Activated T-cell treated with anti-CD3 and anti-CD28 coated beads, Interleukin-2, amount 50 U/mL, for 48 hours (primary cell): ENCODE measurements at regions not wholly inside any gene's neighbourhood (a gene's known extent, or its start where the extent isn't known, plus 50 kb on each side); places are given as distances from the start of the nearest gene placed in this dataset.
"Not testable (repeated sequence)": the region's sequence is repeated elsewhere in the genome, so short reads cannot be mapped to it uniquely, and the experiment has no call there.

Experiments used
- DNase-seq, 2 experiments: peaks; one replicate each; pipeline ENCODE4 v3.0.0-alpha.2; 2020

DNA sequence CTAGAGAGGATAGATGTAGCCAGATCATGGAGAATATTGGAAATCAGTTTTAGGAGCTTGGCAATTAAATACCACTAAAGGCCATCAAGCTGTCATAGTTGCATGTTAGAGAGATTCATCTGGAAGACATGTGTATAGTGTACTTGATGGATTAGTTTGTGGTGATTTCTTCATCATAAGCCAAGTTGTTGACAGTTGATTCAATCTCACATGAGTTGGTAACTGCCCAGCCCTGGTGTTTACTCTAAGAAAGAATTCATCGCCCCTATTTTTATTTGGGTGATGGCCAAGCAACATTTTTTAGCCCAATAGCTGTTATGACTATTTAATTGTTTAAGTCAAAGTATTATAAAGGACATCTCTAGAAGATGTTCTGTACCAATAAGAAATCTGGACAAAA lies 737.6 kb downstream of the PLA2G4A start:
- DNase-seq = no peak

DNA sequence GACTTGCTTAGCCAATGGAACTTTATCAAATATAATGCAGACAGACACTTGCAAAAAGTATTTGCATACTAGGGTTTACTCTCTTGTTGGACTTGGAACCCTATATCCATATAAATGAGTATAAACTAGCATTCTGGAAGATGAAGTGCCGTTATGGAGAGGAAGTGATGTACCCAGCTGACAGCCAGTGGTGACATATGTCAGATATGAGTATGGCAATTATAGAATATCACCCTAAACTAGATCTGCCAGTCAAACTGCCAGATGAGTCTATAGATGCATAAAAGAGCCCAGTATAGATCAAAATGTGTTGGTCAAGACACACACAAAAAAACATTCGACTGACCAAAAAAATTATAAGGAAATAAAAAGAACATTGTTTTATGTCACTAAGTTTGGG lies 739.3 kb downstream of the PLA2G4A start:
- DNase-seq = no peak

DNA sequence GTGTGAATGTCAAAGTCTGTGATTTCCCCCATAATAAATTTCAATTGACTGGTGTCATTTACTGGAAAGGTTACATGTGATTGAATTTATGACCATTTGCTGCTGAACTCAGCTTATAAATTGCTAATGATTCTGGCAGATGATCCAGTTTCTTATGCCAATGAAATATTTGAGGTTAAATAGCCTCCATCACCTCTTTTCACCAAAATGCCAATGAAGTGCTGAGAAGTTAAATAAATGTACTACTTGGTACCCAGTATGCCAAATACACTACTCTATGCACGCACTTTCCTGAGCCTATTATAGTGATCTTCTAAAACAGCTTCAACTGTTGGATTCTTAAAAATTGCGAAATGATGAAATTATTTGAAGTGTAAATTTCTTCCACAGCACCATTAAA lies 741.4 kb downstream of the PLA2G4A start:
- no peak for DNase-seq

DNA sequence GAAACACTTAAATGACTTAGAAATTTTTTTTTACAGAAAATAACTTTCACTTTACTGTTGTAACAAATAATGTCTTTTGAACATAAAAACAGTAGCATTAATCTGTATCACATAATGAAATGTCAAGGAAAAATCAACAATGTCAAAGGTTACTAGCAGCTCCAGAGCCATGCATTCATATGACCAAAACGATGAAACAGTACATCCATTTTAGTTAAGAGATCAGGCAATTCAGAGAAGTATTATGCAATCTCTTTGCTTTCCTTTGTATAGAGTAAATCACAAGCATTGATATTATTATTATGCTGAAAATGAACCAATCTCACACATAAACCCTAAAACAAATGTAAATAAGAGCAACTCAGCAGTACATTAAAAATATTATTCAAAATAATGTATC lies 748.9 kb downstream of the PLA2G4A start:
- DNase-seq = no peak

DNA sequence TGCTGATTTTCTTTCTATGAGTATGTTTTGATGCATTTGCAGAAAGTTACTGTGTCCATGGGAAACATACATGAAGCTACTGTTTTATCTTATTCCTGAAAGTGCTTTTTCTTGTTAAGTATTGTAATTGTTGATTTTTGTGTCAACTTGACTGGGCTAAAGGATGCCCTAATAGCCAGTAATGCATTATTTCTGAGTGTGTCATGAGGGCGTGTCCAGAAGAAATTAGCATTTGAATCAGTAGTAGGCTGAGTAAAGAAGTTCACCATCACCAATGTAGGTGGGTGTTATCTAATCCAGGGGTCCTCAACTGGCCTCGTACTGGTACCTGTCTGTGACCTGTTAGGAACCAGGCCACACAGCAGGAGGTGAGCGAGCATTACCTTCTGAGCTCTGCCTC lies 760.2 kb downstream of the PLA2G4A start:
- DNase-seq = no peak

DNA sequence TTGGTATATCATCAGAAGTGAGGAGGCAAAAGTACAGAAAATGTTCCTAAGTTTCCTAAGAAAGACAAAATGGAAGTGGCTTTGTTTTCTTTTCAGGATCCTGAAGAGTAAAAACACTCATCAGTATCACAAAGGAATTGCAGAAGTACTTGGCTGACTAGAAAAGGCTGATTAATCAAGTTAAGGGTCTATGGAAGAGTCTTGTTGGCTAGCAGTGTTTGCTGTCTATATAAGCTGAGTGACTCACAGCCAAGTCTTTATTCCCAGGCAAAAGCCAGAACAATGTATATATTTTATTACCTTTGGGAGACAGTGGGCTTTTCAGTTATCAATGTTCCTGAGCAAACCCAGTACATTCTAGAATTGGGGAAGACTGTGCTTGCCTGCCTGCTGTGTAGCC lies 777.0 kb downstream of the PLA2G4A start:
- no peak for DNase-seq

DNA sequence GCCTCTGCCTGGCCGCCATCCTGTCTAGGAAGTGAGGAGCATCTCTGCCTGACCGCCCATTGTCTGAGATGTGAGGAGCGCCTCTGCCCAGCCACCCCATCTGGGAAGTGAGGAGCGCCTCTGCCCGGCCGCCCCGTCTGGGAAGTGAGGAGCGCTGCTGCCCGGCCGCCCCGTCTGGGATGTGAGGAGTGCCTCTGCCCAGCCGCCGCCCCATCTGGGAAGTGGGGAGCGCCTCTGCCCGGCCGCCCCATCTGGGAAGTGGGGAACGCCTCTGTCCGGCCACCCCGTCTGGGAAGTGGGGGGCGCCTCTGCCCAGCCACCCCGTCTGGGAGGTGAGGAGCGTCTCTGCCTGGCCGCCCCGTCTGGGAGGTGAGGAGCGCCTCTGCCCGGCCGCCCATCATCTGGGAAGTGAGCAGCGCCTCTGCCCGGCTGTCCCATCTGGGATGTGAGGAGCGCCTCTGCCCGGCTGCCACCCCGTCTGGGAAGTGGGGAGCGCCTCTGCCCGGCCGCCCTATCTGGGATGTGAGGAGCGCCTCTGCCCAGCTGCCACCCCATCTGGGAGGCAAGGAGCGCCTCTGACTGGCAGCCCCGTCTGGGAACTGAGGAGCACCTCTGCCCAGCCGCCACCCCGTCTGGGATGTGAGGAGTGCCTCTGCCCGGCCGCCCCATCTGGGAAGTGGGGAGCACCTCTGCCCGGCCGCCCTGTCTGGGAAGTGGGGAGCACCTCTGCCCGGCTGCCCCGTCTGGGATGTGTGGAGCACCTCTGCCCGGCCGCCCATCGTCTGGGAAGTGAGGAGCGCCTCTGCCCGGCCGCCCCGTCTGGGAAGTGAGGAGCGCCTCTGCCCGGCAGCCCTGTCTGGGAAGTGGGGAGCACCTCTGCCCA lies 787.3 kb downstream of the PLA2G4A start:
- not testable (repeated sequence) for DNase-seq

DNA sequence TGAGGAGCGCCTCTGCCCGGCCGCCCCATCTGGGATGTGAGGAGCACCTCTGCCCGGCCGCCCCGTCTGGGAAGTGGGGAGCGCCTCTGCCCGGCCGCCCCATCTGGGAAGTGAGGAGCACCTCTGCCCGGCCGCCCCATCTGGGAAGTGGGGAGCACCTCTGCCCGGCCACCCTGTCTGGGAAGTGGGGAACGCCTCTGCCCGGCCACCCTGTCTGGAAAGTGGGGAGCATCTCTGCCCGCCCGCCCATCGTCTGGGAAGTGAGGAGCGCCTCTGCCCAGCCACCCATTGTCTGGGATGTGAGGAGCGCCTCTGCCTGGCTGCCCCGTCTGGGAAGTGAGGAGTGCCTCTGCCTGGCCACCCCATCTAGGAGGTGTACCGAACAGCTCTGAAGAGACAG lies 788.1 kb downstream of the PLA2G4A start:
- not testable (repeated sequence) for DNase-seq

DNA sequence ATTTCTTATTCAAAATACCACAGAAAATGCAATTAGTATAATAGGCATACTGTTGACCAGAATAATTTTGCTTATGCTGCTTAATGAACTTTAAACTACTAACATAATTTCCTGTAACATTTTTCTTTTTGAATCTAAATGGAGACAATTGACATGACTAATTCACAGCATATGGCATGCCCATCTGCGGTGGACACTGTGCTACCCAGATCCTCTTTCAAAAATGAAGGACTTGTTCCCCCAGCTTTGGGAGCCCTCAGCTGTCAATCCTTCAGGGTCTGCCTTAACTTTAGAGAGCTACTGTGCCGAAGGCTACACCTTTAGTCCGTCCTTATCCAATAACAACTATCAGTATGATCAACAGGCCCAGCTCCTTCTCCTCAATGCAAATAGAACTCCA lies 789.0 kb downstream of the PLA2G4A start:
- no peak for DNase-seq

DNA sequence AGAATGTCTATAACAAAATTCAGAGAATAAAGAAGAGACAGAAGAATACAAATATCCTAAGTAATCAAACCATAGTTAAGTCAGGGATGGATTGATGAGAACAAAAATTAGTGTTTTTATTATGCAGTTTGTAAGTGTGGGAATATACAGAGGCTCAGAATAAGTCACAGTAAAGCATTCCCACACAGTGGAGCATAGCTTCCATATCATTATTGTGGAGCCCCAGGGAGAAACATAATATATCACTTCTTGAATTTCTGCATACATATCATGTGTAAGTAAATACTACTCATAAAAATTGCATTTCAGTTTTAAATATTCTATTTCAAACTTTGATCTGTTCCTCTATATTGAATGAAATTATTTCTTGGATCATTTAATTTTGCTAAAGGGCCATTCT lies 790.4 kb downstream of the PLA2G4A start:
- DNase-seq = no peak

DNA sequence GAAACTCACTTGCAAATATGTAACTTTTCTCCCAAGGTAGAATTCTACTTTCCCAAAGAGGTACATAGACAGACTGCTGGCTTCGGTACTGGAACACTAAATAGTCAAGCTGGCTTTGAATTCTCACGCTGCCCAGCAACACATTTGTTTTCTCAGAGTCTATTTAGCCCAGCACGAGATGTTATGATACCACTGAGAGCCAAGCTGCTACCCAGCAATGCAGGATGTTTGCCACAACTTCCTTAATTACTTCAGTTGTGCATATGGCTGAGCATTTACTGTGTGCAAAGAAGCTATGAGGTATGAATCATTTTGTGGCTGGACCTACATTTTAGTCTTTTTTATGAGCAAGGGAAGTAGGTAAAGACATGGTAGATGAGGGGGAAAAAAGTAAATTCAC lies 793.2 kb downstream of the PLA2G4A start:
- no peak for DNase-seq

DNA sequence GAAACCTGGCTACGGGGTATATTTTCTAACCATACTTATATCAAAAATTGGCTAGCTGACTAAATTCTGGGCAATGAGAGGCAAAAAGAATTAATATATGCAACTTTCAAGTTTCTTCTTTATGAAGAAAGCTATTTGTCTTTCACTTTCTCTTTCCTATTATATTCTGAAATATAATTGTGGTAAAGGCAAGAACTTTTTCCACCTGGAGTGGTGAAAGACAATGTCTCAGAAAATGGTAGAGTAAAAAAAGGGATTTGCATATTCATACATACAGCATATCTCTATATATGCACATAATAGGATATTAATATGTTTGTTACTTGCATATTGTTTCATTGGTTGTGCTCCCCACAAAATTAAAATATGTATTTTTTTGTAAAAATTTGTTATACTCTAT lies 793.8 kb downstream of the PLA2G4A start:
- DNase-seq = no peak

DNA sequence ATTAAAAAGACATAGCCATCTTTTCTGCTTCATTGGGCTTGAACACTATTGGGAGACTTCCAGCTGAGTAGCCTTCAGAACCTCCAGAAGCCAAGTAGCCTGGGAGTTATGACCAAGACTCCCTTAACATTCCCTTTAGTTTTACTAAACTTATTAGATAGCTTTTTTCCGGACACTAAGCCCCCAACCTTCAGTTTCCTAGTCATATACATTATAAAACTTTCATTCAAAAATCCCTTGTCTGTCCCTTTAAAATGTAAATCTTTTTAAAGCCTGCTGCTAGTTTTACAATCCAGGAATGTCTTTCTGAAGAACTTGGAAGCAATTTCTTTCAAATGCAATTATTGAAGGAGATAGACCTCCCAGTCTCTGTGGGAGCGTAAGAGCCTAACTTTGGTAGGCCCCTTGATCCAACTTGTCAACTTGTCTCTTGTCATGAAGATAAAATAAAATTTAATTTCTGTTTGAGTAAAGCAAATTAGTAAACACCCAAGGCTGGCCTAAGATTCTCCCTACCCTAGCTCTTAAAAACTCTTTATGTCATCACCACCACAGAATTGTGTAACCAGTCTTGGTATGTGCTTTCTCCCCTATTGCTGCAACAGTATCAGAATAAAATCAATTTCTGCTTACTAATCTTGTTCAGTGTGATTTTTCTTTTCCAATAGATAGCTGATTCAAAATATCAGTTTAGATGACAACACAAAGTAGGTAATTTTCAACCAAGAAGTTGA lies 796.2 kb downstream of the PLA2G4A start:
- DNase-seq = no peak

DNA sequence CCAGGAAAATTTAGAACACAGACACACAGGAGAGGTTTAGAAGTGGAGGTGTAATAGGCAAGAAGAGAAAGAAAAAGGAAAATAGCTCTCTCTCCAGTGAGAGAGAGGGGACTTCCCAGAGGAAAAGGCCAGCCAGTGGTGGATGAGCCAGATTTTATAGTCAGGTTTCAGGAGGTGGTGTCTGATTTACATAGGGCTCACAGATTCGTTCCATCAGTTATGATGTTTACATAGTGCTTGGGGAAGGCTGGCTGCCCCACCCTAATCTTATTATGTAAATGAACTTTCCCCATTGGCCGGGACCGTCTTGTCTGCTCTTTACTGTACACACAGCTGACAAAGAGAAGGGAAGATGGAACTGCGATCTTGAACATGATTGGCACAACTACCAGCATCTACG lies 797.3 kb downstream of the PLA2G4A start:
- DNase-seq = no peak

DNA sequence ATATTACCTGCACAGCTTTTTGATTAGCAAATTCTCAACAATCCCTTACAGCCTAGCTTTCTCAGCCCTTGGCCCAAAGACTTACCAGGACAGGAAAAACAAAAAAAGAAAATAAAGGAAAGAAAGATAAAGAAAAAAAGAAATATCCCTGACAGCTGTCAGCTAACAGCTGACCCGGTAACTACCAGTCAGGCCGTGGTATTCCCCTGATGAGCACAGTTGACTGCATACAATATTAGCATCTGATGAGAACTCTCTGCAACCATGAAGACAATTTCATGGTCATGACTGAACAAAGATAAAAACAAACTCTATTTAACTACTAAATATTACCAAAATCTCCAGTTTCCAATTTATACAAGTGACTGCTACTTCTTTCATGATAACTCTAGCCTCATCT lies 798.8 kb downstream of the PLA2G4A start:
- no peak for DNase-seq

DNA sequence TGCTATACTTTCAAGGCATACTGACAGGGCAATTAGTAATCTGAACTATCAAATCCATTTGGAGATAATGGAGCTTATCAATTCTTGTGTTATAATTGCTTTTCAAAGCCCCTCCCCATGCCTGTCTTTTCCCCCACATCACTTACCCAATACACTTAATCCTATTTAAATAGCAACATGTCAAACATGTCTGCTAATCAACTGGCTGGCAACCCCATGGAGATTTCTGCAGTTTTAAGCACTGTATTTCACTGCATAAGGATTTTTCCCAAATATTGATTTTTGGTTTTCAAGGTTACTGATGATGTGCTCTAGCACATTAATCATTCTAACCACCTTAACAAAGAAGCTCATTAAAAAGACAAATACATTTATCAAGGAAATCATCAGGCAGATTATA lies 800.3 kb downstream of the PLA2G4A start:
- no peak for DNase-seq

DNA sequence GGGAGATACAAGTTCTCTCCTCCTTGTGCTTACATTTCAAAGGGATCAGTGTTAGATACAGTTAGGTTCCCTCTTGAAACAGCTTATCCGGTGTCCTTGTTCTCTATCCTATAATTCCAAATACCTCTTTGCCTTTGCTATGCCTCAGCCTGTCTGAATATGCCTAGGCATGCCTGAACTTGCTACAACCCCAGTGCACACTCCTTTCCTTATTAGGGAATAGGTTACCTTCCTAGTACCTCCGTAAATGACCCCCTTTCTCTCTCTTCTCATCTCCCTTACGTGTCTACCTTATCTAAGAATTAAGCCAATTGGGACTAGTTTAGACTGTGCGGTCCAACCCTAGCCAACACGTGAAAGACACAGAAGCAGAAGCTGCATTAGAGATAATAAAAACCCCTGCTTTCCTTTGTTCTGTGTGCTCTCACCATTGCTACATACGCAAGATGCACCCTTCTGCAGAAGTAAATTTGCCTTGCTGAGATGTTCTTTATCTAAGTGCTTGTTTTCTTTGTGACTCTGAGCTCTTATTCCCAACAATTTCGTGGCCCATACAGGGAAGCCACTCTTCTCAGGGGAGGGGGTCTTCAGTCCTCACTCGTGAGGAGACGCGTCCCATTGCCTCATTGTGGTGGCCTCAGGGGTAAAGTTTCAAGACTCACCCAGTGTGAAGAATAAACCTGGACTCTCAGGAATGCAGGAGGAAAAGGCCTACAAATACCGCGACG lies 802.1 kb downstream of the PLA2G4A start:
- no peak for DNase-seq

DNA sequence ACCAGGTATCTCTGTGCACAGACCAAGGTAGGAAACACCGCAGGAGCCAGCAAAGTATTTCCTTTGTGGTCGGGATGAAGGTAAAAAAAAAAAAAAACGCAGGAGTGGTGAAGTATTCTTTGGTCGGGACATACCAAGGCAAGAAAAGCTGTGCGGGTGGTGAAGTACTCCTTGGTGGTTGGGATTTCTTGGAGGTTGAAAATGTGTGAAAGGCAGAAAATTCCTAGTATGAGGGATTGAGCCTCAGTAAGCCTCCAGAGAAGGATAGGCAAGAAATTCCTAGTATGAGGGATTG lies 802.6 kb downstream of the PLA2G4A start:
- DNase-seq = no peak

DNA sequence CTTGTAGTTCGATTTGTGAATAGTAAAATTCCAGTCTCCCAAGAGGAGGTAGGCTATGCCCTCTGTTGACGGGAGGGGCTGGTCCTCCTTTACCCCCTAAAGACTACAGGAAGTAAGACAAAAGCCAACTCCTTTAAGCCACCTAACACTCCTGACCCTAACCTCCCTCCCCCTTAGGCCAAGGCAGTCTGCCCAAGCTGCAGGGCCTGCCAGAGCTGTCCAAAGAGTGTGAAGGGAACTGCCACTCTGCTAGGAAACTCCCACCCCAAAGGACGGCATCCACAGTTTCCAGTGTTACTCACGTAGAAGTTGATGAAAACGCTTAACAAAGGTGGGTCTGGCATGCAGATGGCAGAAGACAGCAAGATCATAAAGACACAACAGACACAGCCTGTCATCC lies 803.2 kb downstream of the PLA2G4A start:
- no peak for DNase-seq

DNA sequence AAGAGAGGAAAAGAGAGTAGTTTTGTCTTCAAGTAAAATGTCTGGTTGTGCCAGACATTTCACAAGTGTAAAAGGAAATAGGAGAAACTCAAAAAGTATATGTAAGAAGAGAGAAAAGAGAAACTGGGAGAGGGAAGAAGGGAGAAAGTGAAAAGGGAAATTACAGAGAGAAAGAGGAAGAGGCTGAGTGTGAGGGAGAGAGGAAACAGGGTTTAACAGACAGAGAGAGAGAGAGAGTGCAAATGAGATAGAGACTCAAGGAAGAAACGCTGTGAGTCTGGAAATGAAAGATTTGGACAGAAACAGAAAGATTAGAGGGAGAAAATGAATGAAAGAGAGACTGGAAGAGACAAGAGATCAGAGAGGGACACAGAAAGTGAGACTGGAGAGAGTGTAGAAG lies 806.2 kb downstream of the PLA2G4A start:
- no peak for DNase-seq

DNA sequence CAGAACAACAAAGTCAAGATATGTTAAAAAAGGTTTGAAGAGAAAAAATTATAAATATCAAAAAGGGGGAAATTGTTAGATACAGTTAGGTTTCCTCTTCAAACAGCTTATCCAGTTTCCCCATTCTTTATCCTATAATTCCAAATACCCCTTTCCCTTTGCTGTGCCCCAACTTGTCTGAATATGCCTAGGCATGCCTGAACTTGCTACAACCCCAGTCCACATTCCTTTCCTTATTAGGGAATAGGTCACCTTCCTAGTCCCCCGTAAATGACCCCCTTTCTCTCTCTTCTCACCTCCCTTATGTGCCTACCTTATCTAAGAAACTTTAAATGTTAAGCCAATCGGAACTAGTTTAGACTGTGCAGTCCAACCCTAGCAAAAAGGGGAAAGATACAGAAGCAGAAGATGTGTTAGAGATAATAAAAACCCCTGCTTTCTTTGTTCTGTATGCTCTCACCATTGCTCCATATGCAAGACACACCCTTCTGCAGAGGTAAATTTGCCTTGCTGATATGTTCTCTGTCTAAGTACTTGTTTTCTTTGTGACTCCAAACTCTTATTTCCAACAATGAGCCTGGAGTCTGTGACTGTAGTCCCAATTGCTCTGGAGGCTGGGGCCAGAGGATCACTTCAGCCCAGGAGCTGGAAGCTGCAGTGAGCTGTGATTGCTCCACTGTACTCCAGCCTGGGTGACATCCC lies 810.1 kb downstream of the PLA2G4A start:
- DNase-seq = no peak

DNA sequence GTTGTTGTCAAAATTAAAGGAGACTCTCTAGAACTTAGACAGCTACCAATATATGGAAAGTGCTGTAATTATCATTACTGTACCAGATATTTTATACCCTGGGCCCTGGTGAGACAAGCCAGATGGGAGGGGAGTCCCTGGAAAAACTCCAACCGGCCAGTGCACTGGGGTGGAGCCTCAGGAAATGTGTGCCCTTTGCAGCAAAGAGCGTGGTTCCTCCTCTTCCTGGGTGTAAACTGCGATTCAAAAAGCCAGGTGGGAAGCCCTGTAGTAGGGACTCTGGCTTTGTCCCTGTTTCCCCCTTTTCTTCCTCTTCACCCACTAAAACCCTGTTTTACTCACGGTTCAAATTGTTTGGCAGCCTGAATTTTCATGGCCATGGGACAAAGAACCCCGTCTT lies 812.3 kb downstream of the PLA2G4A start:
- no peak for DNase-seq

DNA sequence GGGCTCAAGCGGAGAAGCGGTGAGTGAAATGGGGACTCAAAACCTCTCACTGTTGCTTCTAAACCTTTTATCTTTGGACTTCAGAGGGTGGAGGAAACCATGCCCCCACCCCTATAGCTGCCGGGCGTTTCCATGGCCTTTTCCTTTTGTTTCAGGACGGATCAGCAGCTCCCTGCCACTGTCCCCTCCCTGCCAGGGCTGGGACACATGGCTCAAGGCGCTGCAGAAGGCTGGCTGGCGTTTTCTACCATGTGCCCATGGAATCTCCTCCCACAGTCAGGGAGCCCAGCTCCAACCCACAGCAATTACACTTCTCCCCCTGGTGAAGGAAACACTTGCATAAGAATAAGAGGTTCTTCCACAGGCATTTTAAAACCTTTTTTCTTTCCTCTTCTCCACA lies 812.7 kb downstream of the PLA2G4A start:
- no peak for DNase-seq
